Stimulated activated CD8-positive, alpha-beta memory T cell treated with anti-CD3 and anti-CD28 coated beads, Interleukin-4, amount 100 ng/mL, for 24 hours (primary cell): ENCODE measurements at regions not wholly inside any gene's neighbourhood (a gene's known extent, or its start where the extent isn't known, plus 50 kb on each side); places are given as distances from the start of the nearest gene placed in this dataset.
"Not testable (repeated sequence)": the region's sequence is repeated elsewhere in the genome, so short reads cannot be mapped to it uniquely, and the experiment has no call there.

Experiments used
- DNase-seq: peaks from one replicate; pipeline ENCODE4 v3.0.0-alpha.2; 2020; ENCODE audit warnings: low read depth

DNA sequence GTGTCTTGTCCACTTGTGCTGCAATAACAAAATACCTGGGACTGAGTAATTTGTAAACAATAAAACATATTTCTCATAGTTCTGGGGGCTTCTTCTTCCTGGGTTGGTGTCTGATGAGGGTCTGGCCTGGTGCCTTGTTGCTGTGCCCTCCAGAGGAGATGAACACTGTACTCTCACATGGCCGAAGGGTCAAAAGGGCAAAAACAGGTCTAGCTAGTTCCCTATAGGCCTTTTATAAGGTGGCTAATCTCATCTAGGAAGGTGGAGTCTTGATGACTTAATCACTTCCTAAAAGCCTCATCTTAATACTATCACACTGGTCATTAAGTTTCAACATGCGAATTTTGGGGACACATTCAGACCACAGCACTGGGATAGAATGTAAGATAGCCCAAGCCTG is 228.4 kb downstream of the TLE3 start:
- no peak for DNase-seq

- DNase-seq, result no peak
Observed at GRCh38 chr15:69869881-69870505, 227.7 kb downstream of the TLE3 start.

DNA sequence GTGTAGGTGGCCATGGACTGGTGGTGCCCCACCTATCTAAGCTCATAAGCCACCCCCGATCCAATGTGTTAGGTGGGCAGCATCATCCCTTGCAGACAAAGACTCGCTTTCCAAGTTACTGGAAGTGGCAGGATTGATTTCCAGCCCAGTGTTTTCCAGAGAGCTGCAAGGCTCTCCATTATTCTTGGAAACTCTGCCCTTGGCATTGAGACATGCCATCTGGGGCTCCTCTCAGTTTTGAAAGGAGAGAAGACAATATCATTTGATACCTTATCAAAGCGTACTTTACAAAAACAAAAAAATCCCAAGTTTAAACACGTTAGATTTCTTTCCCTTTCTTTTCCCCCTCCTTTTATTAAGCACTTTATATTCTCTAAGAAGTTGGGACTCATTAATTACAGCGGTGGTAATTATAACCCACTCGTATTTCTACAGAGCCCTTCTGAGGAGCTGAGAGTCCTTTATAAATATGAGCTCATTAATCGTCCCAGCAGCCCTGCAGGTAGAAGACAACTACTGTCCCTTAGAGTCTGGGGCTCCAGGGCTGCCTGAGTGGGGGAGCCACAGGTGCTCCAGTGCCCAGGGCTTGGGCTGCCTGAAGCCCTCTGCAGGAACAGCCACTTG is 226.1 kb downstream of the TLE3 start:
- no peak for DNase-seq

DNA sequence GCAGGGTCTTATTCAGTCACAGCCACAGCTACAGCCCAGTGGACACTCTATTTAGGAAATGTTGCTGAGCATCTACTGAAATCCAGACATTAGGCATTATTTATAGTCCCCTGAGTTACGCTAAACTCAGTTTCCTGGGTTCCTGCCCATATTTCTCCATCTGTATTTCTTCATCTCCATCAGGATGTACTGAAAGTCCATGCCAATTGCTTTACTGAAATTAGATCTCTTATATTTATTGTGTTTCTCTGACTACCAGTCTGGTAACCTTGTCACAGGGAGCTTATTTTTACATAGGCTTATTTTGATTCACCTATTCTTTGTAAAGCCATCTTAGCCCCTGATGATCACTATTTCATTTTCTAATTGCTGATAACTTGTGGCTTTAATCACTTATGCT is 223.9 kb downstream of the TLE3 start:
- DNase-seq, result no peak

DNA sequence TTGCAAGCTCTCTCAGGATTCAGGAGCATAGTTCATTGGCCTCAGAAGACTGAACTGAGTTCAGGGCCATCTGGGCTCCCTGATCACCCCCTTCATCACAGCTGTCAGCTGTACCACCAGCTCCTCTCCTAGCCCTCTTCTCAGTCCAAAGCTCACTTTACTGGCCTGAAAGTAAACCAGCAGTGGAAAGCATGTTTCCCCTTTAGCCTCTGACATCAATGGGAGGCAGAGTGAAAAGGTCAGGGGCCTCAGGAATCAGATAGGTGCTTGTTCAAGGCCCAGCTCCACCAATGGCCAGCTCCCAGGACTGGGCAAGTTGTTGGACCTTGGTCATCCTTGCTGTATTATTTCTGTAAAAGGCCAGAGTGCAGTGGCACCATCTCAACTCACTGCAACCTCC is 223.4 kb downstream of the TLE3 start:
- DNase-seq, result no peak

- DNase-seq, result no peak
Observed at GRCh38 chr15:69876064-69876940, 221.4 kb downstream of the TLE3 start.

GRCh38 chr15:69879963-69880362 is 217.8 kb downstream of the TLE3 start:
- DNase-seq, result not testable (repeated sequence)

DNA sequence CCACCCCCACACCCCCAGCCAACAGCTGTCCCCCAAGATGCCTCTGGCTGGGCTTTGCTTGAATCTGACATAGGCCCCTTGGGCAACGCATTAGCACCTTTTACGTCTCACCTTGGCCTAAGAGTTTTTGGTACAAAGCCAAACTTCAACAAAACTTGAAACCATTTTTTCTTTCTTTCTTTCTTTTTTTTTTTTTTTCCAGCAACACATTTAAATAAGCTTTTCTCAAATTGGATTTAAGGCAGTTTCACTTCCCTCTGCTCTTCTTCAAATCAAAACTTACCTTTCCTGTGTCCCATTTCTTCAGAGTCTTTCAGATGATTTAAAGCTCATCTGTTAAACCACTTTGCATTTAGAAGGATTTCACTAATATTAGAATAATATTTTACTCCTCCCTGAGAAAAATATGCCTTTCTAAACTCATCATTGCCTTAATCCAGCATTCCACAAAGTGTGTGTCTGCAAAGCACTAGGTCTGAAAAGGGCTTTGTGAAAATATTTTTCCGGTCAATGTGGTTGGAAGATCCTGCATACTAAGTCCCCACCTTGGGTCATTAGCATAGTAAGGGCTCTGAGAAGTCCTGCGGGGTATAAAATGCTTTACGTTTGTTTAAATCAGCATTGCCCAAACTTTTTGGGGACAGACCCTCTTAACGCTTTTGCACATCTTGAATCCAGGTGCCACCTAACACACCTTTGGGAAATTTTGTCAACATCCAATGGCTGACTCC is 217.0 kb downstream of the TLE3 start:
- DNase-seq, result no peak

GRCh38 chr15:69881302-69881670 is 216.4 kb downstream of the TLE3 start:
- no peak for DNase-seq

DNA sequence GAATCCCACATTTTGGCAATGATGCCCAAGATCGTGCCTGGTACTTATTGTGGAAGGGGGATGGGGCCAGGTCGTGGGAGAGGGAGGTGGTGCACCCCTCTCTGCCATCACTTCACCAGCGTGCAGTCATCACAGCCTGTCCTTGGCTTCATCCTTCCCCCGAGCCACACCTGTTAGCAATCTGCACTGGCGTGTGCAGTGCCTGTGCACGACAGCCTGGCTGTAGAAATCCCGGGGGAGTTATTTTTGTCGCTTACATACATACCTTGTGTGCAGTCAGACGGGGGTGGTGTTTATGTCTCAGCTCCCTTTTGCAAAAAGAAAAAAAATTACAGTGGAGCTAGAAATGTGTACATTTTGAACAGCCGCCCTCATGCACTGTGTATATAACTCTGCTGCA is 216.0 kb downstream of the TLE3 start:
- DNase-seq, result no peak

DNA sequence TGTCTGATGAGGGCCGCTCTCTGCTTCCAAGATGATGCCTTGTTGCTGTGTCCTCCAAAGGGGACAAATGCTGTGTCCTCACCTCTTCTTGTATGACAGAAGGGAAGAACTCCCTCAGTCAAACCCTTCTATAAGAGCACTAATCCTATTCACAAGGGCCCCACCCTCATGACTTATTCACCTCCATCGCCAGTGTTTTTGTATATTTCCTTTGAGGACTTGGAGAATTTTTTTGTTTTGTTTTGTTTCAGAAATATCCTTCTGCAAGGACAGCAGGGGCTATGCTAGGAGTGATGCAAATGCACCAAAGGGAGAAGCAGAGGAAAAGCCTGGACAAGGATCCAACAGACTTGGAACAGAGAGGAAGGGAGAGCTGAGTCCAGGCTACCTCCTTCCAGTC is 214.4 kb downstream of the TLE3 start:
- DNase-seq, result no peak

GRCh38 chr15:69885173-69885955 is 212.4 kb downstream of the TLE3 start:
- DNase-seq, result no peak

- DNase-seq, result no peak
Observed at GRCh38 chr15:69887009-69887408, 210.7 kb downstream of the TLE3 start.

DNA sequence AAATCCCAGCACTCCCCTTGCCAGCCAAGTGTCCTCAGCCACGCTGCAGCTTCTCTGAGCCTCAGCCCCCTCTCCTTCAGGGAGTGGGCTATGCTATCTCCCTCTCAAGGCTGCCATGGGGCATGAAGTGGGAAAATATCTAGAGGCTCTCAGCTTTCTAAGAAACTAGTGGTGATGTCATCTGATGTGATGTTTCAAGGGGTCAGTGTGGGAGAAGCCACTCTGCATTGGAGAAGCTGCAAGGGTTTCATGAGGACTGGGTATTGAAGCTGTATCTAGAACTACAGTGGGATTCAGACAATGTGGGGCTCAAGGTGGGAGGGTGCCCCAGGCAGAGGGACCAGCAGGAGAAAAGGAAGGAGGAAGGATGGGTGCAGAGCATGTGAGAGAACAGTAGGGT is 210.2 kb downstream of the TLE3 start:
- no peak for DNase-seq

GRCh38 chr15:69888406-69888805 is 209.3 kb downstream of the TLE3 start:
- DNase-seq, result no peak

- no peak for DNase-seq
Observed at GRCh38 chr15:69891070-69891536, 206.6 kb downstream of the TLE3 start.

DNA sequence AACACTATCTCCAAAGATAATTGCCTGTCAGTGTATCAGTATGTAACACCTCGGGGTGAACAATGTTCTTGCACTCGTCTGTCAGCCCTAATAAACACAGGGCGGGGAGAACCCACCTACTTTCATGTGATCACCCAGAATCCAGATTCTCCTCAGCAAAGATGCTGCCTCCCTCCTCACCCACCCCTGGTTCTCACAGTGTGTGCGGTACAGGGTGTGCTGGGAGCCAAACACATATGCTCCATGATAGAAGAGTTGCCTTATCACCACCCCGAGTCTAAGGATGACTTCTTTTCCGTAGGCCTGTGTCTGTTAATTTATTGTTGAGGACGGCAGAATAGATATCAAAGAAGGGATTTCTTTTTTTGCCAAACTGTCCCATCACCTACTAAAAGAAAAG is 206.1 kb downstream of the TLE3 start:
- no peak for DNase-seq

DNA sequence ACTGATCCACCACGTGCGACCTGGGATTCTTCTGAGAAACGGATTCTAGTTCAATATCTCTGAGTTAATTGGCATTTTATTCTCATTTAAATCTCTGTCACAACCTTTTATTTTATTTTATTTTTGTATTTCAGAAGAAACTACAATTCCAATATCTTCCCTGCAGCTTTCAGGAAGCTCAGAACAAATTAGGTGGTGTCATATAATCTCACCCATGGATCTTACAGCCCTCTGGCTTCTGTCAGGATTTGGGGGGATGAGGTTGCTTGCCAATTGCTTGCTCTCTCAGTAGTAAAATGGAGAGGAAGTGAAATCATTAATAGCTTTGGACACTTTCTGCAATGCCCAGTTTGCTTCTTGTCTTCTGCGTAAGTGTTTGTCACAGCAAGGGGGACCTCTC is 205.4 kb downstream of the TLE3 start:
- DNase-seq, result no peak

DNA sequence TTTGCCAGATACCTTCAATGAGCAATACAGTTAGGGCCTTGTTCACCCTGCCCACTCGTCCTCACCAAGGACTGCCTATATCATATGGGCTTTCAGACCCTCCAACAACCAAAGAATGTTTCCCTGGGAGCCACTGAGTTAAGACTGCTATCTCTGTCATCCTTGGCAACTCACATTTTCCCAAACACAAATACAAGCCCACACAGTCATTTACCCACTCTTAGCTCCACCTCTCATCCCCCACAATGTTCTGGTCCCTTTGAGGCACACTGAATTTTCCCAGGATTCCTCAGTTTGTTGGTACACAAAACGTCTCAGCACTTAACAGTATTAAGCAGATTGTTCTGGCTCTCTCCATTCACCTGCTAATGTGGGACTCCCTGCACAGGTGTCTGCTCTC is 204.6 kb downstream of the TLE3 start:
- no peak for DNase-seq

- DNase-seq, result no peak
Observed at GRCh38 chr15:69893863-69894262, 203.9 kb downstream of the TLE3 start.

DNA sequence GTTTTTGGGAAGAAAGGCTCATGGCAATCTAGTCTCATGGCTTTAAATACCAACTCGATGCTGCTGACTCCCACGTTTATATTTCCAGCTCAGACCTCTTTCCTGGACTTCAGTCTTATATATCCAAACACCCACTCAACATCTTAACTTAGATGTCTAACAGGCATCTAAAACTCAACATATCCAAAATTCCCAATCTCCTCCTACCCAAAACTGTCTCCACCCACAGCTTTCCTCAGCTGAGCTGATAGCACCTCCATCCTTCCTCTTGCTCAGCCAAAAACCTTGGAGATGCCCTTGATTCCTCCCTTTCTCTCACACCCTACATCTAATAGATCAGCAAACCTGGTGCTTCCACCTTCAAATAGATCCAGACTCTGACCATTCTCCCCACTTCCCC is 202.5 kb downstream of the TLE3 start:
- DNase-seq, result no peak

DNA sequence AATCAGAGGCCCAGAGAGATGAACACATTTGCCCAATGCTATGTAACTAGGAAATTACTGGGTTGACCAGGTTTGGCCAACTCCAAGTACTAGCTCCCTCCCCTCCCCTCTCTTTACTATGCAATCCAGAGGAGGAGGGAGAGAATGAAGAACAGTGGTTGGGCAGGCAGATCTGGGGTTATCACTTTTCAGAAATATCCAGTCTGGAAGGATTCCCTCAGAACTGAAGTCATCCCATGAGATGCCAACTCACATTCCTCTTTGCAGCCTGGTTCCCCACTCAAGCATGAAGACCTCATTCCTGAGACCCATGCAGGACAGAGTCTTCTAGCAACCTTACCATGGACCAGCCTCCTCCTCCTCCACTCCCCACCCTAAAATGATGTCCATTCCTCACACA is 201.1 kb downstream of the TLE3 start:
- no peak for DNase-seq
